GM12864 (cell line): ENCODE measurements at regions not wholly inside any gene's neighbourhood (a gene's known extent, or its start where the extent isn't known, plus 50 kb on each side); places are given as distances from the start of the nearest gene placed in this dataset.

Experiments used
- DNase-seq: peaks from one replicate; pipeline ENCODE4 v3.0.0-alpha.2; 2011; ENCODE audit warnings: low read depth
- H3K4me3 ChIP-seq: 2 replicates; pipeline ENCODE4 v1.5.1; 2011; ENCODE audit warnings: mild to moderate bottlenecking, low read depth, low read length, control low read depth
- TF ChIP-seq, protein P1 (sequence below): IDR thresholded peaks from 2 replicates; pipeline ENCODE4 v1.5.1; 2011; ENCODE audit warnings: low read depth, mild to moderate bottlenecking, moderate library complexity, low read length, control low read depth, inconsistent platforms; ENCODE audit errors: missing control alignments

DNA sequence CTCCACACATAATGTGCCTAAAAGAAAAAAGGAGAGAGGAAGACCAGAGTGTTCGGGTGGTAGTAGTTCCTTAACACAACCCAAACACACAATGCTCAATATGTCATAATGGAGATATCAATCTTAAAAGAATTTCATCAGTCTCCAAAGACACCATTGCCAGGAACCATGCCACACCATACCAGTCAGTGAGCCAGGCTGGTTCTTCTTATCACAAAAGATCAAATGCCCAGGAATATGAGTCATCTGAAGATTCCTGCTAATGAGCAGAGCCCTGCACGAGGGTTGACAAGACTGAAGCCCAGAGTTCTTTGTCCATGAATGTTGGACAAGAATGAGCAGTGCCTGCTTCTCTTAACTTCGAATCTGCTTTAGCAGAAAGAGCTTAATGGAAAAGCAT is 262.3 kb downstream of the ZNF516 start:
- TF ChIP-seq, protein P1, sequence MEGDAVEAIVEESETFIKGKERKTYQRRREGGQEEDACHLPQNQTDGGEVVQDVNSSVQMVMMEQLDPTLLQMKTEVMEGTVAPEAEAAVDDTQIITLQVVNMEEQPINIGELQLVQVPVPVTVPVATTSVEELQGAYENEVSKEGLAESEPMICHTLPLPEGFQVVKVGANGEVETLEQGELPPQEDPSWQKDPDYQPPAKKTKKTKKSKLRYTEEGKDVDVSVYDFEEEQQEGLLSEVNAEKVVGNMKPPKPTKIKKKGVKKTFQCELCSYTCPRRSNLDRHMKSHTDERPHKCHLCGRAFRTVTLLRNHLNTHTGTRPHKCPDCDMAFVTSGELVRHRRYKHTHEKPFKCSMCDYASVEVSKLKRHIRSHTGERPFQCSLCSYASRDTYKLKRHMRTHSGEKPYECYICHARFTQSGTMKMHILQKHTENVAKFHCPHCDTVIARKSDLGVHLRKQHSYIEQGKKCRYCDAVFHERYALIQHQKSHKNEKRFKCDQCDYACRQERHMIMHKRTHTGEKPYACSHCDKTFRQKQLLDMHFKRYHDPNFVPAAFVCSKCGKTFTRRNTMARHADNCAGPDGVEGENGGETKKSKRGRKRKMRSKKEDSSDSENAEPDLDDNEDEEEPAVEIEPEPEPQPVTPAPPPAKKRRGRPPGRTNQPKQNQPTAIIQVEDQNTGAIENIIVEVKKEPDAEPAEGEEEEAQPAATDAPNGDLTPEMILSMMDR = no peak
- DNase-seq = no peak
- H3K4me3 ChIP-seq = no peak overlapping the region

DNA sequence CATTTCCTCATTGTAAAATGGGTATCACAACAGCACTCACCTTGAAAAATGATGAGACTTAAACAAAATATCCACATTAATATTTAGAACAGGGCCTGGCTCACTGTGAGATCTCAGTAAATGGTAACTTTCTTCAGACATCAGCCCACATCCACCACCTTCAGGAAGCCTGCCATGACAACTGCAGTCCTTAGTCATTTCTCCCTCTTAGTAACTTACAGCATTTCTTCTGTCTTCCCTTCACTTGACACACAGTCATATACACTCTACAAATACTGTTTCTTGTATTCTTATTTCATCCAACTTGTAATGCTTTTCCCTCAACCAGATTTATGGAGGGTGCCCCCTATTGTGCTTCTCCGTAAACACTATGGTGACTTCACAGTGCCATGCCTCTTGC is 263.0 kb downstream of the ZNF516 start:
- DNase-seq = no peak
- no peak overlapping the region for H3K4me3 ChIP-seq
- TF ChIP-seq, protein P1 = no peak

DNA sequence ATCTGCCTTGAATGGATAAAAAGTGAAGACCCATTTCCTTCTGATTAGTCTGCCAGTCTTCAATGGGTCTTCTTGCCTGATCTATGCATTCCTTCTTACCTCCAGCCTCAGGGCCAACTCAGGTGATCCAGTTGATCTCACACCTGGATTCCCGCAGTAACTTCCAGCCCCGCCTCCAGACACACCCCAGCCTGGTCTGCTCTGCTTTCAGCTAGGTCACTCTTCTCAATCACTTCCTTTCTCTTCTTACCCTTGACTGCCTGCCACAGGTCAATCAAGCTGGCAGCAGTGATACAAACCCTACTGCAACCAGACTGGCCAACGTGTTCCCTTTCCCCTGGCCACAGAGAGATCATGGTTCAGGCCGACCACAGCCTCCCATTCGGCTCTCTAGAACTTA is 263.6 kb downstream of the ZNF516 start:
- DNase-seq = no peak
- H3K4me3 ChIP-seq = no peak overlapping the region
- TF ChIP-seq, protein P1 = no peak

DNA sequence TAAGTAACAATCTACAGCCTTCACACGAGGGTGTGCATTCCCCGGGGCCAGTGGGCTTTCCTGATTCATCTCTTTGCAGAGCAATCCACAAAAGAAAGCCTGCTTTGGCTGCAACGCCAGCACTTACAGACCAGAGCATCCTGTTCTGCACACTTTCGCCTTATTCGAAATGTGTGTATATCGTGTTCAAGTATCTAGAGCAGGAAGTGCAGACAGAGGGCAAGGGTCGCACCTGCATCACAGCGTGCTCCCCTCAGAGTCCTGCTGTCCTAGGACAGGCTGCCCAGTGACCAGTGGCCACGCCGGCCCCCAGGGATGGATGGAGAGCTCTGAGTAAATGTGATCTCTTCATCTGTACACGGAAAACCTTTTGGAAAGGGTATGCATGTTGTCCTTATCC is 264.3 kb downstream of the ZNF516 start:
- no peak overlapping the region for H3K4me3 ChIP-seq
- DNase-seq = no peak
- TF ChIP-seq, protein P1 = no peak

DNA sequence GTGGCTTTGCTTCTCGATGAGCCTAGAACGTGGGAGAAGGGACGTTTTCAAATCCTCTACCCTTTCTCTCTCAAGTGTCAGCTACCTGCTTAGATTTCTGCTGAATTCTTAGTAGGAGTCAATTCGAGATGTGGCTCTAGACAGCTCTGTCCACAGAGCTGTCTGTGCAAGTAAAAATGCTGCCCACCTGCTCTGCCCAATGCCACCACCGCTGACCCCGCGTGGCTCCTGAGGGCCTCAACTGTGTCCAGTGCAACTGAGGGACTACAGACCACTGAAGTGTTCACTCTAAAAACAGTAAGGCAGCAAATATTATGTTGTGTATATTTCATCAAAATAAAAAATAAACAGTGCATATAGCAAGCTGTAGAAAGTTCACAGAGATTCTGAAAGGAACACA is 266.3 kb downstream of the ZNF516 start:
- TF ChIP-seq, protein P1 = no peak
- DNase-seq = no peak
- no peak overlapping the region for H3K4me3 ChIP-seq

DNA sequence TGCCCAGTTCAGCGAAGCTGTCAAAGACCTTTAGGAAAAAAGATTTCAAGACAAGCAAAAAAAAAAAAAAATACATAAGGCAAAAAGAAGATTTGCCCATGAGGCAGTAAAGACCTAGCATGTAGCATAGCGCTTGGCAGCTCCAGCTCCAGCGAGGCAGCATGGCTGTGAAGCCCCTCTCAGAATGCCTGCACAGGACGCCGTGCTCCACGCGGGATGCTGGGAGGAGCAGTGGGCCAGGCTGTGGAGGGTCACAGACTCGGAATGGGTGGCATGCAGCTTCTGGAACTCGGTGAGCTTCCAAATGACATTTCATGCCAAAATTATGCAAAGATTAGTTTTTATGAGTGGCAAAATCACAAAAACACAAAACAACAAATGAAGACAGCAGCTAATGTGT is 267.3 kb downstream of the ZNF516 start:
- H3K4me3 ChIP-seq = no peak overlapping the region
- DNase-seq = no peak
- TF ChIP-seq, protein P1 = no peak

DNA sequence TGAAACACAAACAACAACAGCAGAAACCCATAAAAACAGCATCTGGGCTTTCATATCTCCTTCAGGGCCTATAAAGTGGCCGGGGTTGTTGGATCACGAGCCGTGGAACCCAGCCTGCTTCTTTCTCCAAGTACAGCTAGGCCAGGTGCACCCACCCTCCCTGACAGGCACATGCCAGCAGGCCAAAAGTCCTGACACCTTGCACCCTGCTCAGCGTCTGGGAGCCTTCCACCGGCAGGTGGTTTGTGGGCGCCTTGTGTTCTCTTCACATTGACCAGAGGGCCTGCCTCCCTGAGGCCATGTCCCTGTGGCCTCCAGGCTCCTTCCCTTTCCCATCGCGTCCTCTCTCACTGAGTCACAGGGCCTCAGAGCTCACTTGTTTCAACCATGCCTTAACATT is 271.6 kb downstream of the ZNF516 start:
- TF ChIP-seq, protein P1 = no peak
- H3K4me3 ChIP-seq = no peak overlapping the region

More for the DNA sequence above, 271.6 kb downstream of the ZNF516 start:
- no peak for DNase-seq
